K562 (cell line): ENCODE measurements at regions not wholly inside any gene's neighbourhood (a gene's known extent, or its start where the extent isn't known, plus 50 kb on each side); places are given as distances from the start of the nearest gene placed in this dataset.

Experiments used
- CHD4 ChIP-seq: fragments of 200-600 bp; sonication (generic); IDR thresholded peaks from 3 replicates; pipeline ENCODE4 v1.6.1; 2012; ENCODE audit warnings: low read depth, mild to moderate bottlenecking, mixed read lengths, low read length, inconsistent platforms; ENCODE audit not compliant: insufficient read depth, insufficient replicate concordance, poor library complexity, severe bottlenecking
- MXD1 ChIP-seq: fragments of 250-450 bp; sonication (Bioruptor Pico); IDR thresholded peaks from 2 replicates; pipeline ENCODE4 v1.8.0; 2021; ENCODE audit warnings: borderline replicate concordance, mild to moderate bottlenecking, moderate library complexity; ENCODE audit not compliant: poor library complexity, severe bottlenecking
- PTRF ChIP-seq: fragments of 450-650 bp; IDR thresholded peaks from 2 replicates; pipeline ENCODE4 v1.6.1; 2016; ENCODE audit warnings: mild to moderate bottlenecking, missing genetic modification characterization, missing compliant biosample characterization
- SP2 ChIP-seq: IDR thresholded peaks from 2 replicates; pipeline ENCODE4 v1.6.1; 2011; ENCODE audit warnings: mild to moderate bottlenecking, low read depth, low read length, moderate library complexity; ENCODE audit not compliant: poor library complexity, severe bottlenecking; ENCODE audit errors: extremely low read depth

GRCh38 chr6:87979737-87980136 lies 67.9 kb upstream of the SPACA1 start:
- no peak for TF ChIP-seq PTRF (tag)
- no peak for TF ChIP-seq MXD1 (CRISPR knock-in tag)
- no peak for TF ChIP-seq CHD4
- no peak for TF ChIP-seq SP2
